ENCODE measurements at regions not wholly inside any gene's neighbourhood (a gene's known extent, or its start where the extent isn't known, plus 50 kb on each side); places are given as distances from the start of the nearest gene placed in this dataset.

DNA sequence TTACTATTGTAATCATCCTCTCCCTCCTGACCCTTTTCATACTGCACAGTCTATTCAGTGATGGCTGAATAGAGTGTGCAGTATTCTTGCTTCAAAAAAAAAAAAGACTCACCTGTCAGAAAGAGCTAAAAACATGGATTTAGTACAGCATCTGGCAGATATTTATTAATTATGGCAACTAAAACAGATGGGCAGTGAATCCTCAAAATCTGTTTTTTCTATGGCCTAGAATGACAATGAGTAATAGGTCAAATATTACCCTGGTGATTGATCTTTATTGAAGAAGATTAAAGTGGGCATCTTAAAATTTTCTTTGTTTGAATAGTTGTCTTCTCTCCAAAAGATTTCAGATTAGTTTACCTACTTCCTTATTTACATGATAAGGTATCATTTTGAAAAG, 543.6 kb downstream of the FOXG1 start:
- no peak for DNase-seq

- DNase-seq = no peak
Measured at GRCh38 chr14:29310757-29311156, 544.2 kb downstream of the FOXG1 start.

DNA sequence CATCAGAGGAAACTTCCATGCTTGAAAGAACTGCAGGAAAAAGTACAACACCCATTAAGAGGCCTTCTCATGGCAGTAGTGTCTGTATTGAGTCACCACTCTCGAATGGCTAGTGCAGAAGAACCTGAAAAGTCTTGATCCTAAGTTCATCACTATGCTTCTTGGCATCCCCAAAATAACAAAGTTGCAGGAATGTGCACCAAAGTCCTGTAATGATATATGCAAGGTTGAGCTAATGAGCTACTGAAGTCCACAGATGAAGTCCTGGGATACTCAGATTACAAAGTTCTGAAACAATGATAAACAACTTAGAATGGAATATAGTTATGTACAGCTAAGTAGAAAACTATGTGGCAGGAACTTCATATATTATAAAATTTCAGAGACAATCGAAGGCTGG, 545.4 kb downstream of the FOXG1 start:
- no peak for DNase-seq

DNA sequence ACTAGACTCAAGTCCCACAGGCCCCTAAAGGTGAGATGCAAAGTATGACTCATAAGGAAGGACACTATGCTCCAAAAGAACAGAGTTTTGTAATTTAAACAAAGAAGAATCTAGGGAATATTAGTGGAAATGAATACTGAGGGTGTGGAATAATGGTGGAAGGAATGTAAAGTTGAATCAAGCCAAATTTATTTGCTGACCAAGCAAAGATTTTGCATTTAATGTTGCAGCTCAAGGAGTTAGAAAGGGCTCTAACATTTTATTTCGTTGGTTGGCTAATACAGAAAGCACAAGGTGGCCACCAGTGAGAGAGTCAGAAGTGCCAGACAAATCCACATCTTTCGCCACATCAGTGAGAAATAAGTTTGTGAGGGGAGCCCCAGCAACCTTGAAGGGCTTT, 550.3 kb downstream of the FOXG1 start:
- DNase-seq = no peak

DNA sequence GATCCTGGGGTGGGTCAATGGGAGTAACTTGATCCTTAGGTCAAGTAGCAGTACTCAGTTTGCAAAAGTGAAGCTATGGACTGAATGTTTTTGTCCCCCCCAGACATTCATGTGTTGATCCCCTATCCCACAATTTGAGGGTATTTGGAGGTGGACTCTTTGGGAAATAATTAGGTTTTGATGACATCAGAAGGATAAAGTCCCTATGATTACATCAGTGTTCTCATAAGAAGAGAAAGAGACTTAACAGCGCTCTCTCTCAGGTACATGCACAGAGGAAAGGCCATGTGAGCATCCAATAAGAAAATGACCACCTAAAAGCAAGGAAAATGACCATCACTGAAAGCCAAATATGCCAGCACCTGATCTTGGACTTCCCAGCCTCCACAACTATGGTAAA, 550.8 kb downstream of the FOXG1 start:
- DNase-seq = no peak

GRCh38 chr14:29320286-29320685, 553.7 kb downstream of the FOXG1 start:
- no peak for DNase-seq

DNA sequence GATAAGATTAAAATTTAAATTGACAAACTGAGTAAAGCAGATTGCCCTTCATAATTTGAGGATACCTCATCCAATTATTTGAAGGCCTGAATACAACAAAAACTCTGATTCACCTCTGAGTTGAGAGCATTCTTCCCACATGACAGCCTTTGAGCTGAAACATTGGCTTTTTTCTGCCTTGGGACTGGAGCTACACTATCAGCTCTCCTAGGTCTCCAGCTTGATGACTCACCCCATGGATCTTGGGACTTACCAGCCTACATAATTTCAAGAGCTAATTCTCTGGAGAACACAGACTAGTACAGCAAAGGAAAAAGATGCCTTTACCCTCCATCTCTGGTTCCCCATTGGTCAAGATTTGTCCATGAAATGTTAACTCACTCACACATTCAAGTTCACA, 555.1 kb downstream of the FOXG1 start:
- DNase-seq = no peak

DNA sequence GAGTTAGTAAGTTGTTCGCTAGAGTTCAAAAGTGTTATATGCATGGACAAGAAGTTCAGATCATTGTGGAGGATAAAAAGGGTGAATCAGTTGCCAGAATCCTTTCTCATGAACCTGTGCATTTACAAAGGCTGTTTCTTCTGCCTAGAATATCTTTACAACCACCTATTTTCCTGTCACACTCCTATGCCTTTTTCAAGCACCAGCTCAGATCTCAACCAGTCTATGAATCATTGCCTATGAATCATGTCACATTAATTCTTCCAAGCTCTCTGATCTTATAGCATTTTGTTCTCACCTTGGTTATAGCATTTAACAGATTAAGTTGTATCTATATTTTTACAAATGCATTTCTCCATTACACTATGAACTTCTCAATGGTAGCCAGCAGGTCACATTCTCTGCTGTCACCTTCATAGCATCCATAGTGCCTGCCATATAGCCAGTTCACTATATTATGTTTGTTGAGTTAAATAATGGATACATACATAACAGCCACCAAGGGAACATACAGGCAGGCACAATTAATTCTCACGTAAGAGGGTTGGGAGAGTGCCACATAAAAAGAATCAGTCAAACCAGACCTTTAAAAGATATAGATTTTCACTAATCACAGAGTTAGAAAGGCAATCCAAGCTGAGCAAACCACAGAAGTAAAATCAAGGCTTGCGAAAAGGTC, 573.0 kb downstream of the FOXG1 start:
- DNase-seq = no peak

DNA sequence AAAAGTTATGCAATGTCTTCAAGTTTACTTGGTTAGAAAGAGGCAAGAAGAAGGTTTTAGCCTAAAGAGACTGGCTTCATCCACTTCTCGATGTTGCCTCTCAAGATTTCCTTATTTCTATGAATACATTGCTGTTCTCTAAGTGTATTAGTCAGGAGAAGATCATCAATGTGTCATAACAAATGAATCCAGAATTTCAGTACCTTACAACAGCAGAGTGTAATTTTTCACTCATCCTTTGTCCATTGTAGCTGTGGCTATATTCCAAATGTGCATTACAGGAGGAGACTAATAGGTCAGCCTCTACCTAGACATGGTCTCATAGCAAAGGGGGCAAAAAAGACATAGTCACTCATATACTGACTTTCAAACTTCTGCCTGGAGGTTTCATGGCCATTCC, 579.1 kb downstream of the PRKD1 start:
- DNase-seq = no peak

GRCh38 chr14:29350496-29350895, 577.2 kb downstream of the PRKD1 start:
- no peak for DNase-seq

DNA sequence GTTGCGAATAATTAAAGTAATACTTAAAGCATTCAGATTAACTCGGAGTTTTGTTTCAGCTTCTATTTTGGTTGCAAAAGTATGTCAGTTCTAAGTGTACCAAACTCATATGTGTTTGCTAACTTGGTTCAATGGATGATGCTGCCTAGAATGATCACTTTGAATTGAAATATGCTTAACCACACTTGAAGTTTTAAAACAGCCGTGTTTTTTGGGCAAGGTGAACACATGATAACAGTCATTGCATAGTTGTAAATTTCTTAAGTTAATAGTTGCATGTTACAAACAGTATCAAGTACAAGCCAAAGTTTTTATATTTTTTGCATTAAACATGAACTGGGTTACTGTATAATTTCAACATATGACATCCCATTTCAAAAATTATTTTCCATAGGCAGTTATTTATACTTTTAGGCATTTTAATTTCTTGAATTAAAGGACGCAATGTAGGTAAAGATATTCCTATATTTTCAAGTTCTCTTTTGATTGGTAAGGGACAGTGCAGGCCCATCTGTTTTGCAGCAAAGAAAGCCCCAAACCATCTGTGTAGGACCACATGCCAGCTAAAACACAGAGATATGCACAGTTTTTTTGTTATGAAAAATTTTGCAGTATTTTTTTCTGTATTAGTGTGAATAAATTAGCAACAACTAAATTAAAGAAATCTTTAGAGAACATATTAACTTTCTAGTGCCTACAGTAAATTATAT, 575.5 kb downstream of the PRKD1 start:
- no peak for DNase-seq

- DNase-seq = no peak
Measured at GRCh38 chr14:29352706-29353080, 575.0 kb downstream of the PRKD1 start.

DNA sequence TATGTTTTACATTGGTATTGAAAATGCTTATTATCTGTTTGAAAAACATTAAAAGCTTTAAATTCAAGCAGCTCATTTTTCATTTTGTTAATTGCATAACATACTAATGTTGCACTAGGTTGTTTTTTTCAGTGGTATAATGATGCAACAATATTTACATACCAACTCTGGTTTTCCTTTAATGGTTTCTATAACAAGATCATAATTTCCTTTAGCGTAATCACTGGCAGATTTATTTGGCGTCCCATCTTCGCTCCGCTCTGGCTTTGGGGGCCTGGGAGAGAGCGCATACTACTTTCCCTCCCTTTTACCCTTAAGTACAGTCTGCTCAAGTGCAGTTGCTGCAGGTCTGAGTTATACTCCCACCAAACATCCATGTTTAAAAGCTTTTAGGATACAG, 574.1 kb downstream of the PRKD1 start:
- DNase-seq = no peak

DNA sequence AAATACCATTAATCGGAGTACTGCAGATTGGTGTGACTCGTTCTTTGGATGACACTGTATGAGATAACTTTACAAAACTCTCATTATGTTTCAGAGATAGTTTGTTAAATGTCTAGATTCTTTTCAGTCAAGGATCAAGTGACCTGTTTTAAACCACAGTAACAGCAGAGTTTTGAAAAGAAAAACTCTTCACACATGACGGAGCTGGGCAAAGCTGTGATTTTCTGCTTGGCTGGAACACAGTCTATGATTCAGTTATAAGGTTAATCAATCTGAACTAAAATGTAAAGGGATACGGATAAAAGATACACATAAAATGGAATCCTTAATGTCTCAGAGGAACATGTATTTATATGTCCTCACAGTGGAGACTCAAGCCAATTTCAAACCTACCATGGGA, 573.2 kb downstream of the PRKD1 start:
- DNase-seq = no peak

GRCh38 chr14:29355331-29355730, 572.3 kb downstream of the PRKD1 start:
- no peak for DNase-seq

- DNase-seq = no peak
Measured at GRCh38 chr14:29355846-29356245, 571.8 kb downstream of the PRKD1 start.

GRCh38 chr14:29360656-29361055, 567.0 kb downstream of the PRKD1 start:
- DNase-seq = no peak

GRCh38 chr14:29370024-29370423, 557.6 kb downstream of the PRKD1 start:
- DNase-seq = no peak

DNA sequence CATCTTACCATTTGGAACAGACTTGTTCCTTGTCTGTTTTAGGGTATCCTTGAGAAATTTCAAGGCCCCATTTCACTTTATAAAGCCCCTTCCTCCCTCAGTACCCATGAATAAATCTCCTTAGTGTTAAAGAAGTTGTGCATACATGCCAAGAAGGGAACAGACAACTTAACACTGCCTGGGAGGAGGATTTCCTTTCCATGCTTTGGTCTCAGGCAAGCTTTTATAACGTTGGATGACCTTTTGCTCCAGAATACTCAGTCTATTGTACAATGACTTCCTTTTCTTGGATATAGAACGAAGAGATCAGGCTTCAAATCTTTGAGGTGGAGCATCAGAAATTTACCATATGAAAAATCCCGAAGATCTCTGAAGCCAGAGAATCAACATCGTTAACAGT, 551.4 kb downstream of the PRKD1 start:
- no peak for DNase-seq

- no peak for DNase-seq
Measured at GRCh38 chr14:29380826-29381225, 546.8 kb downstream of the PRKD1 start.

DNA sequence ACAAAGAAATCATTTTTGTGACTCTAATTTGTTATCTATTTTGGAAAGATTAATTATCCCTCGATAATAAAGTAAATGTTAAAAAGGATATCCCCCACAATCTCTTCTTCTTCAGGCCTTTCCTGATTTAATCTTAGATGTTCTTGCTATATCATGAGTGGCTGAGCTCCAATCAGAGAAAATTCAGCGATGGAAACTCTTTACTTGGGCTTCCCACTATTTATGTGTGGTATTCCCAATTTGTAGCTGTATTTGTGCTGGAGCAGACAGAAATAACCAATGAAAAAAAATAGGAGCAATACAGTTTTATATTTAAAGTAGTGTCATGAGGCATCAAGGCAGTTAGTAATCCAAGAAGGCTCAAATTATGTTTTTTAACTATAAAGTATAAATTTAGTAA, 539.1 kb downstream of the PRKD1 start:
- no peak for DNase-seq

DNA sequence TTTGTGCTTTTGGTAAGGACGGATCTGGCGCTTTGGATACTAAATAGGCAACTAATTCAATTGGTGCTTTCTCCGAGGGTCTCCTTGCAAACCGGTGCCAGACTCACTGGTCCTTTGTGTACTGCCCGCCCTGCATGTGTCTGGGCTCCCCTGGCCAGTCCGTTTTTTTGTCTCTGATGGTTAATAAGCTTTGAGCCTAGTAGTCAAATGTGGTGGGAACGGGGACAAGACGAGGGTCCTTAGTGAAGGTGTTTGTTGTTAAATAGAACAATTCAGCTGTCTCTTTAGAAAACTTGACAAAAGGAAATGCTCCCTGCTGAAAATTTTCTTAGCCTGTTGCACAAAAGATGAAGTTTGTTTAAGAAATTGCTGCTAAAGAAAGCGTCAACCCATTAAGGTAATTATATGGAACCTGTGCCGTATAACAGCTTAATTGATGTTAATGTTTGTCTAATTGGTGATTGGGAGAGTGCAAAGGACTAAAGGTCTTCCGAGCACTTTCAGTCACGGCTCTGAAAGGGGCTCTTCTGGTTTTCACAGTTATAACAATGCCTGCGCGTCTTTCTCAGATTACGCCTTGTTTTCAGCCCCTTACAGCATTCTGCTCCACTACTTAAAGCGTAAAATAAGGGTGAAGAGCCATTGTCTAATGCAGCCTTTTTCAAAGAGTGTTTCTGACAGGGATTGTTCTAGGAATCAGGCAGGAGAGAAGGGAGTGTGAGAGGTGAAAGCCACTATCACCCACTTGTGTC, 537.4 kb downstream of the PRKD1 start:
- DNase-seq = no peak

DNA sequence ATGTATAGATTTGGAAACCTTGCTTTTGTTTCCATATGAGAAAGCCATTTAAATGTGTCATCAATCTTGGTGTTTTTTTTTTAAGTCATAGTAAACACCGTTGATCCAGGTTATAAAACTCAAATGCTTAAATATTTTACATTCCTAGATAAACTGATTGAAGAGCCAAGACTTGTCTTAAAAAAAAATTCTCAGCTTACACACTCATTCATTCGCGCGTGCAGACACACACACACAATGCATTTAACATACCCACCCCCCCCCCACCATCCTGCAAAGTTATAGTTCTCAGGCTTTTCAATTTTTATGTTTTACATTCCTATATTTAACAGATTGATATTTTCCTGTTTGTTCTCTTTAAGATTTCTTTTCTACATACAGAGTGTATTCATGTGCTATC, 536.4 kb downstream of the PRKD1 start:
- no peak for DNase-seq

DNA sequence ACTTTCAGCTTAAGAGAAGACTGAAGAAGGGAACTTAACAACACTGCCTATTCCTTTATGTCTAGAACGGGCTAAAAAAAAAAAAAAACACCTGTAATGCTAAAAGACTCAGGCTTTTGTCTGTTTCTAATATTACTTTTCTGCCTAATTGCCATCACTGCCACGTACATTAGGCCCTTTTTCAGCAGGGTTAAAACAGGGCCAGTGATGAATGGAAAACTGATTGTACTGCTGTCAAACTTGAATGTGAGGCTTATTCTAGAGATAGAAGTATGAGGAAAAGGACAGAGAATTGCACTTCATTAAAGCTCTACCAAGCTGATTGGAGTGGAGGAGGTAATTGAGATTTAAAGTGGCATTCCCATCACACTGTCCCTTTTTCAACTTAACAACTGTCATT, 535.8 kb downstream of the PRKD1 start:
- no peak for DNase-seq

Data from NCI-H526 (cell line).